Pancreas (tissue), 10 donors: ENCODE measurements at regions not wholly inside any gene's neighbourhood (a gene's known extent, or its start where the extent isn't known, plus 50 kb on each side); places are given as distances from the start of the nearest gene placed in this dataset.

Experiments used
- ATAC-seq, 4 donors: fragments of 200-7000 bp; cut with Tn5 transposase; one replicate each; pipeline versions ENCODE4 v1.8.0 to v1.9.1; 2020; ENCODE audit warnings: mild to moderate bottlenecking in 4 of 4, moderate library complexity in 4 of 4
- DNase-seq, 6 donors: peaks; one replicate each; pipeline ENCODE4 v3.0.0-alpha.2; 2020
- FAIRE-seq: peaks from 2 replicates; lab custom pipeline; 2012; peaks lifted over from hg19 to GRCh38; lab: Jason Lieb, UNC
- H3K27ac ChIP-seq, 4 donors: fragments of 200-600 bp; sonication (generic); 1 replicate in 3 of 4; 2 replicates in 1 of 4; pipeline versions ENCODE4 v1.5.0 to v1.8.0; 2020
- H3K27me3 ChIP-seq, 4 donors: fragments of 200-600 bp; one replicate each; pipeline ENCODE4 v1.8.0; 2021
- H3K36me3 ChIP-seq, 3 donors: fragments of 200-600 bp; sonication (generic) in 1 of 3; one replicate each; pipeline versions ENCODE4 v1.5.0 to v1.8.0; 2020 to 2021
- H3K4me1 ChIP-seq, 3 donors: fragments of 200-600 bp; one replicate each; pipeline ENCODE4 v1.8.0; 2021
- H3K4me3 ChIP-seq, 4 donors: fragments of 200-600 bp; sonication (generic) in 2 of 4; one replicate each; pipeline versions ENCODE4 v1.5.0 to v1.8.0; 2020 to 2021
- H3K9me3 ChIP-seq, 4 donors: fragments of 200-600 bp; one replicate each; pipeline ENCODE4 v1.8.0; 2021
- WGBS, 2 donors: extraction: QIAGEN DNeasy Blood & Tissue Kit; methylation state at CpG; one replicate each; pipeline ENCODE4 v1.1.7; 2013; 5-methylcytosine and 5-hydroxymethylcytosine counted together
- intact Hi-C, 3 donors: fragments of 100-400 bp; cut with DNase I; formaldehyde crosslinking; loops; one replicate each; pipeline versions ENCODE4 v1.11.1 to v1.14.2; 2022
- TF ChIP-seq, protein P1 (sequence below), 4 donors: fragments of 200-600 bp; sonication (generic) in 3 of 4; IDR thresholded peaks; one replicate each; pipeline versions ENCODE4 v1.5.0 to v1.8.0; 2021; ENCODE audit warnings: antibody characterized with exemption in 4 of 4
- donor health status: healthy with polysubstance abuse.
- donor health status: DM: no; HTN: no; CAD: no; lungs with moderate emphysema.
- donor health status: DM: no; HTN: no; CAD: no.
- donor health status: control.
- donor health status: control.
- donor health status: Bipolar disorder and iron deficiency.
- donor health status: DM: yes; HTN: yes; CAD: no.
- donor health status: DM: no; HTN: no; CAD: no.
- donor health status: DM: no; HTN: no; CAD: no.
- donor health status: DM: yes; HTN: yes; CAD: no.

DNA sequence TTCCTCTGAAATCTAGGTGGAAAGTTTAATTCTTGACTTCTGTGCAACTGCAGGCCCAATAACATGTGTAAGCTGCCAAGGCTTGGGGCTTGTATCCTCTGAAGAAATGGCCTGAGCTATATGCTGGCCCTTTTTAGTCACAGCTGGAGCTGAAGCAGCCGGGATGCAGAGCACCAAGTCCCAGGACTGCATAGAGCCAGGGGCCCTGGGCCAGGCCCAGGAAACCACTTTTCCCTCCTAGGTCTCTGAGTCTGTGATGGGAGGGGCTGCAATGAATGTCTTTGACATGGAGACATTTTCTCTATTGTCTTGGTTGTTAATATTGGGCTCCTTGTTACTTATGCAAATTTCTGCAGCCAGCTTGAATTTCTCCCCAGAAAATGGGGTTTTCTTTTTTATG is 588.5 kb downstream of the CENPC start:
- no peak for ATAC-seq
- Histone ChIP-seq H3K27me3 (no peaks in the 10 kb centered on the region), H3K4me1 (no peaks in the 10 kb centered on the region), H3K4me3 (no peak overlapping the region), H3K27ac (no peak overlapping the region), H3K9me3 (no peaks in the 10 kb centered on the region), H3K36me3 (no peaks in the 10 kb centered on the region)
- intact Hi-C loops = no loop called here
- WGBS, 2 donors = 68 to 81% methylated on average over 1 of the region's 1 CpG
- DNase-seq = no peak
- TF ChIP-seq, protein P1, sequence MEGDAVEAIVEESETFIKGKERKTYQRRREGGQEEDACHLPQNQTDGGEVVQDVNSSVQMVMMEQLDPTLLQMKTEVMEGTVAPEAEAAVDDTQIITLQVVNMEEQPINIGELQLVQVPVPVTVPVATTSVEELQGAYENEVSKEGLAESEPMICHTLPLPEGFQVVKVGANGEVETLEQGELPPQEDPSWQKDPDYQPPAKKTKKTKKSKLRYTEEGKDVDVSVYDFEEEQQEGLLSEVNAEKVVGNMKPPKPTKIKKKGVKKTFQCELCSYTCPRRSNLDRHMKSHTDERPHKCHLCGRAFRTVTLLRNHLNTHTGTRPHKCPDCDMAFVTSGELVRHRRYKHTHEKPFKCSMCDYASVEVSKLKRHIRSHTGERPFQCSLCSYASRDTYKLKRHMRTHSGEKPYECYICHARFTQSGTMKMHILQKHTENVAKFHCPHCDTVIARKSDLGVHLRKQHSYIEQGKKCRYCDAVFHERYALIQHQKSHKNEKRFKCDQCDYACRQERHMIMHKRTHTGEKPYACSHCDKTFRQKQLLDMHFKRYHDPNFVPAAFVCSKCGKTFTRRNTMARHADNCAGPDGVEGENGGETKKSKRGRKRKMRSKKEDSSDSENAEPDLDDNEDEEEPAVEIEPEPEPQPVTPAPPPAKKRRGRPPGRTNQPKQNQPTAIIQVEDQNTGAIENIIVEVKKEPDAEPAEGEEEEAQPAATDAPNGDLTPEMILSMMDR (IDR thresholded peaks at IDR 0.05) = no peak
- no peak for FAIRE-seq

GRCh38 chr4:66956426-66956825 is 588.9 kb downstream of the CENPC start:
- 77 to 83% methylated on average over 6 of the region's 6 CpGs for WGBS, 2 donors
- intact Hi-C loops = no loop called here
- H3K27ac ChIP-seq = no peak overlapping the region
- H3K36me3 ChIP-seq = no peaks in the 10 kb centered on the region
- TF ChIP-seq, protein P1 (IDR thresholded peaks at IDR 0.05) = no peak
- ATAC-seq = no peak
- no peak overlapping the region for H3K4me3 ChIP-seq
- peak in 1 of 6 donors; percentile 14 for DNase-seq
- H3K9me3 ChIP-seq = no peaks in the 10 kb centered on the region
- no peak for FAIRE-seq
- H3K4me1 ChIP-seq = no peaks in the 10 kb centered on the region
- H3K27me3 ChIP-seq = no peaks in the 10 kb centered on the region

GRCh38 chr4:66955784-66956183 is 589.5 kb downstream of the CENPC start:
- intact Hi-C loops = no loop called here
- FAIRE-seq (no peak), DNase-seq (no peak), ATAC-seq (no peak)
- Histone ChIP-seq H3K36me3 (no peaks in the 10 kb centered on the region), H3K27ac (no peak overlapping the region), H3K27me3 (no peaks in the 10 kb centered on the region), H3K4me3 (no peak overlapping the region), H3K4me1 (no peaks in the 10 kb centered on the region), H3K9me3 (no peaks in the 10 kb centered on the region)
- 50 to 69% methylated on average over 3 of the region's 3 CpGs for WGBS, 2 donors
- TF ChIP-seq, protein P1 (IDR thresholded peaks at IDR 0.05) = no peak

- intact Hi-C loops = no loop called here
- H3K4me1 ChIP-seq = no peaks in the 10 kb centered on the region
- H3K4me3 ChIP-seq = no peak overlapping the region
- ATAC-seq (peak in 1 of 4 donors; percentile 24), DNase-seq (no peak), FAIRE-seq (no peak)
- no peaks in the 10 kb centered on the region for H3K27me3 ChIP-seq
- H3K36me3 ChIP-seq = no peaks in the 10 kb centered on the region
- H3K9me3 ChIP-seq = no peaks in the 10 kb centered on the region
- H3K27ac ChIP-seq = no peak overlapping the region
- TF ChIP-seq, protein P1 (IDR thresholded peaks at IDR 0.05) = no peak
- 20 to 45% methylated on average over 1 of the region's 1 CpG for WGBS, 2 donors
These were observed 595.9 kb downstream of the CENPC start for GRCh38 chr4:66949419-66949818.

DNA sequence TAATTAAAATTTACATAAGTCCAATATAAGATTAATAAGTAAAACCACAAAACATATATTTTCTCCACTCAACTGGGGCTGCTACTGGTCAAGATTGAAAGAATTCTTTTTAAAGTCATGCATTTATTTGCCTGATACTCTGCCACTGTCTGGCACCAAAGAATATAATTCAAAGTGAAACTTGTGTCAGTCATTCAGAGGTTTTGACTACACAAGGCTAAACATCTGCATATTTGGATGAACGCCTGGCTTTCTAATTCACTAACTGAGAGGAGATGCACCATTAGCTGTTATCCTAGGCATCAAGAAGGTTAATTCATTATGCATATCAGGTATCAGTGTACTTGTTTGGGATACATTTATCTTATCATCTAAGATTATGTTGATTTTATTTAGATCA is 598.5 kb downstream of the CENPC start:
- intact Hi-C loops = no loop called here
- Histone ChIP-seq H3K36me3 (no peaks in the 10 kb centered on the region), H3K27ac (no peak overlapping the region), H3K27me3 (no peaks in the 10 kb centered on the region), H3K9me3 (no peaks in the 10 kb centered on the region), H3K4me3 (no peak overlapping the region), H3K4me1 (no peaks in the 10 kb centered on the region)
- ATAC-seq = no peak
- TF ChIP-seq, protein P1 (IDR thresholded peaks at IDR 0.05) = no peak
- WGBS, 2 donors = 79 to 88% methylated on average over 1 of the region's 1 CpG
- FAIRE-seq = no peak
- DNase-seq = no peak
